HCEC 1CT (cell line): ENCODE measurements at regions not wholly inside any gene's neighbourhood (a gene's known extent, or its start where the extent isn't known, plus 50 kb on each side); places are given as distances from the start of the nearest gene placed in this dataset.

Source experiments
- DNase-seq: peaks from one replicate; pipeline ENCODE4 v3.0.0-alpha.2; 2017

- DNase-seq, result no peak
Observed at GRCh38 chr11:109184376-109184775, 237.6 kb upstream of the C11orf87 start.

- DNase-seq, result no peak
Observed at GRCh38 chr11:109192864-109193263, 229.1 kb upstream of the C11orf87 start.

- DNase-seq, result no peak
Observed at GRCh38 chr11:109193880-109194279, 228.1 kb upstream of the C11orf87 start.

GRCh38 chr11:109196016-109196415 is 226.0 kb upstream of the C11orf87 start:
- no peak for DNase-seq

- DNase-seq, result peak; percentile 1
Observed at GRCh38 chr11:109197656-109198055, 224.3 kb upstream of the C11orf87 start.

GRCh38 chr11:109203176-109203575 is 218.8 kb upstream of the C11orf87 start:
- DNase-seq, result no peak

- DNase-seq, result no peak
Observed at GRCh38 chr11:109205312-109205711, 216.7 kb upstream of the C11orf87 start.

GRCh38 chr11:109208121-109208520 is 213.9 kb upstream of the C11orf87 start:
- DNase-seq, result no peak

- DNase-seq, result no peak
Observed at GRCh38 chr11:109209572-109209971, 212.4 kb upstream of the C11orf87 start.

GRCh38 chr11:109221190-109221589 is 200.8 kb upstream of the C11orf87 start:
- no peak for DNase-seq

GRCh38 chr11:109222761-109223160 is 199.2 kb upstream of the C11orf87 start:
- no peak for DNase-seq

GRCh38 chr11:109223451-109223850 is 198.5 kb upstream of the C11orf87 start:
- no peak for DNase-seq

GRCh38 chr11:109229682-109230081 is 192.3 kb upstream of the C11orf87 start:
- DNase-seq, result no peak

- no peak for DNase-seq
Observed at GRCh38 chr11:109236188-109236587, 185.8 kb upstream of the C11orf87 start.

GRCh38 chr11:109236696-109237095 is 185.3 kb upstream of the C11orf87 start:
- DNase-seq, result no peak

GRCh38 chr11:109237636-109238035 is 184.4 kb upstream of the C11orf87 start:
- no peak for DNase-seq

- no peak for DNase-seq
Observed at GRCh38 chr11:109241988-109242536, 179.9 kb upstream of the C11orf87 start.

- peak; percentile 72 for DNase-seq
Observed at GRCh38 chr11:109247071-109247470, 174.9 kb upstream of the C11orf87 start.

GRCh38 chr11:109249597-109249996 is 172.4 kb upstream of the C11orf87 start:
- no peak for DNase-seq

GRCh38 chr11:109251230-109251629 is 170.8 kb upstream of the C11orf87 start:
- DNase-seq, result no peak

GRCh38 chr11:109264128-109264527 is 157.9 kb upstream of the C11orf87 start:
- no peak for DNase-seq

GRCh38 chr11:109267293-109268095 is 154.5 kb upstream of the C11orf87 start:
- no peak for DNase-seq

- no peak for DNase-seq
Observed at GRCh38 chr11:109275931-109276330, 146.1 kb upstream of the C11orf87 start.

GRCh38 chr11:109285465-109285864 is 136.5 kb upstream of the C11orf87 start:
- no peak for DNase-seq

- DNase-seq, result no peak
Observed at GRCh38 chr11:109291553-109291952, 130.4 kb upstream of the C11orf87 start.
